KMS-11 (cell line): ENCODE measurements at regions not wholly inside any gene's neighbourhood (a gene's known extent, or its start where the extent isn't known, plus 50 kb on each side); places are given as distances from the start of the nearest gene placed in this dataset.

Source experiments
- H2AFZ ChIP-seq: fragments of 200-600 bp; sonication (generic); 2 replicates; pipeline ENCODE4 v1.6.1; 2016; ENCODE audit warnings: antibody characterized with exemption, mixed run types, low read depth
- H3K27ac ChIP-seq: fragments of 200-600 bp; sonication (generic); 2 replicates; pipeline ENCODE4 v1.6.1; 2016; ENCODE audit warnings: mild to moderate bottlenecking, mixed run types
- H3K27me3 ChIP-seq: fragments of 200-600 bp; sonication (generic); 2 replicates; pipeline ENCODE4 v1.6.1; 2017; ENCODE audit warnings: mild to moderate bottlenecking, low read depth, mixed run types, moderate library complexity; ENCODE audit not compliant: insufficient read depth
- H3K36me3 ChIP-seq: fragments of 200-600 bp; sonication (generic); 2 replicates; pipeline ENCODE4 v1.6.1; 2017; ENCODE audit warnings: mild to moderate bottlenecking, mixed run types; ENCODE audit not compliant: insufficient read depth
- H3K4me1 ChIP-seq: fragments of 200-600 bp; sonication (generic); 2 replicates; pipeline ENCODE4 v1.6.1; 2016; ENCODE audit warnings: mild to moderate bottlenecking, low read depth, mixed run types; ENCODE audit not compliant: poor library complexity, severe bottlenecking
- H3K4me2 ChIP-seq: fragments of 200-600 bp; sonication (generic); 2 replicates; pipeline ENCODE4 v1.7.0; 2016; ENCODE audit warnings: mild to moderate bottlenecking, mixed run types
- H3K4me3 ChIP-seq: fragments of 200-600 bp; sonication (generic); IDR thresholded peaks from 2 replicates; pipeline ENCODE4 v1.6.1; 2017; ENCODE audit warnings: low read depth, low read length, mixed read lengths; ENCODE audit not compliant: insufficient read depth
- H3K79me2 ChIP-seq: fragments of 200-600 bp; sonication (generic); 2 replicates; pipeline ENCODE4 v1.6.1; 2016; ENCODE audit warnings: low read depth, mixed run types; ENCODE audit not compliant: insufficient read depth
- H3K9ac ChIP-seq: fragments of 200-600 bp; sonication (generic); 2 replicates; pipeline ENCODE4 v1.6.1; 2016; ENCODE audit warnings: mild to moderate bottlenecking, mixed run types
- H4K20me1 ChIP-seq: fragments of 200-600 bp; sonication (generic); 2 replicates; pipeline ENCODE4 v1.6.1; 2016; ENCODE audit warnings: mild to moderate bottlenecking, mixed run types; ENCODE audit not compliant: insufficient read depth
- TF ChIP-seq, protein P1 (sequence below): fragments of 200-600 bp; sonication (generic); conservative IDR thresholded peaks from 2 replicates; pipeline ENCODE4 v1.6.1; 2017; ENCODE audit warnings: low read depth, mild to moderate bottlenecking, antibody characterized with exemption, low read length, moderate library complexity, mixed read lengths

DNA sequence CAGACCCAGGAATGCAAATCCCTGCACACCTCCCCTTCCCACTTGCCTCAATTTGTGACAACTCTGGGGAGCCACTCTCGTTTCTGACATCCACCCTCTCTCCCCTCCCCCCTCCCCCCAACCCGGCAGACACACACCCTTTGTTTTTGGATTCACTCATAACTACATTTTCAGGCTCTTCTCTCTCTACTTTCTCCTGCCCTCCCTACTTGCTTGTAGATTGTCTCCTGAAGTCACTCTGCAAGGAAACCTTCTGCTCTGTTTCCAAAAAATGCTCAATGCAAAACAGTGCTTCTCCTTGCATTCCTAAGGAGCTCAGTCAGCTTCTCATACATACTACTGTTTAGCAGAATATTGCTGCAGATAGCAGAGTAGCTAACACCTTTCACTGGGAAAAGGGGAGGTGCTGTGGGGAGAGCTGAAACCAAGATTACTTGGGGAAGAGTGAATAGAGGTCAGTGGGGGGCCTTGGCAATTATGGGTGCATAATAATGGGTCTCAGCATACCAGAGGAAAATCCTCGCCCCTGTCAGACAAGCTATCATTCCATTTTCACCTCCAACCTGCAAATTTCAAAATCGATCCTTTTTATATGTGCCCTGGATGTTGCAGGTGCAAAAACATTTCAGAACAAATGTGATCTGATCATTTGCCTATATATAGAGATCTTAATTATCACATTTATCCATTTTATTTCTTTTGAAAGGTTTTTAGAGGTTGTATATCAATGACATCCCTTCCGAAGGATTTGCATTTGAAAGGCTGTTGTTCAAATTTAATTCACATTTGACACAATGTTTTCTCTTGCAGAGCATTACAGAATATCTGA is 1860.7 kb upstream of the WWC1 start:
- no peak overlapping the region for H3K9ac ChIP-seq
- H3K79me2 ChIP-seq: no peaks in the 10 kb centered on the region
- H4K20me1 ChIP-seq: no peaks in the 10 kb centered on the region
- no peak overlapping the region for H3K4me3 ChIP-seq
- H3K36me3 ChIP-seq: no peaks in the 10 kb centered on the region
- no peak overlapping the region for H3K4me2 ChIP-seq
- no peak overlapping the region for H3K27ac ChIP-seq
- H2AFZ ChIP-seq: no peak overlapping the region
- no peaks in the 10 kb centered on the region for H3K27me3 ChIP-seq
- H3K4me1 ChIP-seq: no peaks in the 10 kb centered on the region
- TF ChIP-seq, protein P1, sequence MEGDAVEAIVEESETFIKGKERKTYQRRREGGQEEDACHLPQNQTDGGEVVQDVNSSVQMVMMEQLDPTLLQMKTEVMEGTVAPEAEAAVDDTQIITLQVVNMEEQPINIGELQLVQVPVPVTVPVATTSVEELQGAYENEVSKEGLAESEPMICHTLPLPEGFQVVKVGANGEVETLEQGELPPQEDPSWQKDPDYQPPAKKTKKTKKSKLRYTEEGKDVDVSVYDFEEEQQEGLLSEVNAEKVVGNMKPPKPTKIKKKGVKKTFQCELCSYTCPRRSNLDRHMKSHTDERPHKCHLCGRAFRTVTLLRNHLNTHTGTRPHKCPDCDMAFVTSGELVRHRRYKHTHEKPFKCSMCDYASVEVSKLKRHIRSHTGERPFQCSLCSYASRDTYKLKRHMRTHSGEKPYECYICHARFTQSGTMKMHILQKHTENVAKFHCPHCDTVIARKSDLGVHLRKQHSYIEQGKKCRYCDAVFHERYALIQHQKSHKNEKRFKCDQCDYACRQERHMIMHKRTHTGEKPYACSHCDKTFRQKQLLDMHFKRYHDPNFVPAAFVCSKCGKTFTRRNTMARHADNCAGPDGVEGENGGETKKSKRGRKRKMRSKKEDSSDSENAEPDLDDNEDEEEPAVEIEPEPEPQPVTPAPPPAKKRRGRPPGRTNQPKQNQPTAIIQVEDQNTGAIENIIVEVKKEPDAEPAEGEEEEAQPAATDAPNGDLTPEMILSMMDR: no peak

DNA sequence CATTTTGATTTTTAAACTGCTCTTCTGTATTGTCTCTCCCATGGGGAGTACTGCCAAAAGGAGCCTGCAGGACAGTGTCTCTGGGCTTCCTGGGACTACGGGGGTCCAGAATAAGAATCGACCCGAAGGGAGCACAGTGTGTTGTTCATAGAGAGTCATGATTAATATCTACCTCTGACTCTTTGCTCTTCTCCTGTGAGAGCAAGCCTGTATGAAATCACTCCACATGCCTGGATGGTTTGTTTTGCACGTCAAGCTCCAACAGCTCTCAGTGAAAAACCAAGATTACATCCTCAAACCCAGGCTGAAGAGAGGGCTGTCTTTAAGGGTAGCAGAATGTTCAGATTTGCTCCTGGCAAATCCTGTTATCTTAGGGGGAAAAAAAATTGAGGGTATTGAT is 1860.0 kb upstream of the WWC1 start:
- TF ChIP-seq, protein P1: no peak
- Histone ChIP-seq H3K36me3 (no peaks in the 10 kb centered on the region), H3K4me3 (no peak overlapping the region), H3K4me2 (no peak overlapping the region), H3K27ac (no peak overlapping the region), H3K27me3 (no peaks in the 10 kb centered on the region), H3K79me2 (no peaks in the 10 kb centered on the region), H3K4me1 (no peaks in the 10 kb centered on the region), H3K9ac (no peak overlapping the region), H2AFZ (no peak overlapping the region), H4K20me1 (no peaks in the 10 kb centered on the region)

DNA sequence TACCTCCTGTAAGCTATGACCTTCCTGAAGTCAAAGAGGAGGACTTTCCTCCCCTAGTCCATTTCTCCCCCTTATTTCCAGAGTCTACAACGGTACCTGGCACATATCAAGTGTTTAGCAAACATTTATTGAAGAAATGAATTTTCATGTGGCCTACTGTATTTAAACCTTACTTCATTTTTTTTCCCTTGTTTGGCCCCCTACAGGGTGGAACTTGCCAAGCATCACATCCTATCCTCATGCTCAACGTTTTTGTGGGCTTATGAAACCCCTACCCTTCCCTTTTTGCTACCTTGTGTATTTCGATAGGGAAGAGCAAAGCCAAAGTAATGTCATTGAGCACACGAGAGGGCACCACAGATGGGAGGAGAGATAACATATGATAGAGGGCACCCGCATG is 1857.8 kb upstream of the WWC1 start:
- no peaks in the 10 kb centered on the region for H3K27me3 ChIP-seq
- H3K4me2 ChIP-seq: no peak overlapping the region
- H3K27ac ChIP-seq: no peak overlapping the region
- TF ChIP-seq, protein P1: no peak
- H3K4me1 ChIP-seq: no peaks in the 10 kb centered on the region
- no peaks in the 10 kb centered on the region for H3K36me3 ChIP-seq
- H3K9ac ChIP-seq: no peak overlapping the region
- no peaks in the 10 kb centered on the region for H3K79me2 ChIP-seq
- no peaks in the 10 kb centered on the region for H4K20me1 ChIP-seq
- H3K4me3 ChIP-seq: no peak overlapping the region
- H2AFZ ChIP-seq: no peak overlapping the region

DNA sequence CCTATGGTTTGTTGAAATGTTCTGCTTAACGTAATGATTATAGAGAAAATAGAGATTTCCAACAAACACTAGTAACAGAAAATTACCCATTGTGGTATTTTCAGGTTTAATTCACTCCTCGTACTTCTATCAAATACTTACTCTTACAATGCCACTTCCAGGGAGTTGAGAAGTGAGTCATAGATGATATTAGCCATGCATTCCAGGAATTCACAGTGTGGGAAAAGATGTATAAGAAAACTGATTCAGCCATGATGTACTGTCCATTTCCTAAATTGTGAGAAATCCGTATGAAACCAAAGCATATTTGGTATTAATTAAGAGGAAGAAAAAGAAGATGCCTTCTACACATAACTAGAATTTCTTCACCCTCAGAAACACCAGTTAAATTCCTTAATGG is 1854.6 kb upstream of the WWC1 start:
- TF ChIP-seq, protein P1: no peak
- Histone ChIP-seq H3K27me3 (no peaks in the 10 kb centered on the region), H4K20me1 (no peaks in the 10 kb centered on the region), H3K4me2 (no peak overlapping the region), H3K4me3 (no peak overlapping the region), H3K36me3 (no peaks in the 10 kb centered on the region), H3K9ac (no peak overlapping the region), H2AFZ (no peak overlapping the region), H3K79me2 (no peaks in the 10 kb centered on the region), H3K4me1 (no peaks in the 10 kb centered on the region), H3K27ac (no peak overlapping the region)
